ENCODE measurements at regions not wholly inside any gene's neighbourhood (a gene's known extent, or its start where the extent isn't known, plus 50 kb on each side); places are given as distances from the start of the nearest gene placed in this dataset.

DNA sequence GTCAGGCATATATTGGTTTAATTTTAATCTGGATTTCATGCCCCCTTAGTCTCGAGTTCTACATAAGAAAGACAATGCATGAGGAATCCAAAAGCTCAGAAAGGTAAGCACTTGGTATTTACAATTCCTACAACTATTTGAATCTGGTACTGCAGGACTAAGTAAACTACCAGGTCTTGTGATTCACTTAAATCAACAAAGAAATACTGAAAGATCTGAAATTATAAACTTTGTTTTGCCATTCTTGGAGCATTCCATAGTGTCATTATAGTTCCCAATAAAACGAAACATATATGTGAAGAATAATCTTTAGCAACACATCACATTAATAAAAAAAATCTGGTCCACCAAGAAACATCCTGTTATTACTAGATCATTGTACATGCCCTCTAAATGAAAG, 482.3 kb downstream of the ANKRD50 start:
- TF ChIP-seq, protein P1, sequence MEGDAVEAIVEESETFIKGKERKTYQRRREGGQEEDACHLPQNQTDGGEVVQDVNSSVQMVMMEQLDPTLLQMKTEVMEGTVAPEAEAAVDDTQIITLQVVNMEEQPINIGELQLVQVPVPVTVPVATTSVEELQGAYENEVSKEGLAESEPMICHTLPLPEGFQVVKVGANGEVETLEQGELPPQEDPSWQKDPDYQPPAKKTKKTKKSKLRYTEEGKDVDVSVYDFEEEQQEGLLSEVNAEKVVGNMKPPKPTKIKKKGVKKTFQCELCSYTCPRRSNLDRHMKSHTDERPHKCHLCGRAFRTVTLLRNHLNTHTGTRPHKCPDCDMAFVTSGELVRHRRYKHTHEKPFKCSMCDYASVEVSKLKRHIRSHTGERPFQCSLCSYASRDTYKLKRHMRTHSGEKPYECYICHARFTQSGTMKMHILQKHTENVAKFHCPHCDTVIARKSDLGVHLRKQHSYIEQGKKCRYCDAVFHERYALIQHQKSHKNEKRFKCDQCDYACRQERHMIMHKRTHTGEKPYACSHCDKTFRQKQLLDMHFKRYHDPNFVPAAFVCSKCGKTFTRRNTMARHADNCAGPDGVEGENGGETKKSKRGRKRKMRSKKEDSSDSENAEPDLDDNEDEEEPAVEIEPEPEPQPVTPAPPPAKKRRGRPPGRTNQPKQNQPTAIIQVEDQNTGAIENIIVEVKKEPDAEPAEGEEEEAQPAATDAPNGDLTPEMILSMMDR (IDR thresholded peaks at IDR 0.05), result no peak
- TF ChIP-seq POLR2A (IDR thresholded peaks at IDR 0.05), result no peak

Measured in esophagus squamous epithelium (tissue), 4 donors.